Ishikawa (cell line): ENCODE measurements at regions not wholly inside any gene's neighbourhood (a gene's known extent, or its start where the extent isn't known, plus 50 kb on each side); places are given as distances from the start of the nearest gene placed in this dataset.

ENCODE experiments used
- CEBPB ChIP-seq: IDR thresholded peaks from 2 replicates; pipeline ENCODE4 v1.6.1; 2012
- CREB1 ChIP-seq: IDR thresholded peaks from 2 replicates; pipeline ENCODE4 v1.6.1; 2012; ENCODE audit warnings: low read depth
- EGR1 ChIP-seq: IDR thresholded peaks from 2 replicates; pipeline ENCODE4 v1.6.1; 2012
- EP300 ChIP-seq: IDR thresholded peaks from 2 replicates; pipeline ENCODE4 v1.6.1; 2012; ENCODE audit warnings: borderline replicate concordance
- FOXM1 ChIP-seq: IDR thresholded peaks from 2 replicates; pipeline ENCODE4 v1.6.1; 2012; ENCODE audit warnings: low read depth, borderline replicate concordance
- NFIC ChIP-seq: IDR thresholded peaks from 2 replicates; pipeline ENCODE4 v1.6.1; 2012
- RAD21 ChIP-seq: IDR thresholded peaks from 2 replicates; pipeline ENCODE4 v1.6.1; 2012; ENCODE audit warnings: low read depth
- TAF1 ChIP-seq: IDR thresholded peaks from 2 replicates; pipeline ENCODE4 v1.6.1; 2012; ENCODE audit warnings: low read depth, mild to moderate bottlenecking
- TCF12 ChIP-seq: IDR thresholded peaks from 2 replicates; pipeline ENCODE4 v1.6.1; 2012; ENCODE audit warnings: low read depth
- TEAD4 ChIP-seq: IDR thresholded peaks from 2 replicates; pipeline ENCODE4 v1.6.1; 2012
- USF1 ChIP-seq: IDR thresholded peaks from 2 replicates; pipeline ENCODE4 v1.6.1; 2012
- YY1 ChIP-seq: IDR thresholded peaks from 2 replicates; pipeline ENCODE4 v1.6.1; 2012; ENCODE audit warnings: low read depth
- ZBTB7A ChIP-seq: IDR thresholded peaks from 2 replicates; pipeline ENCODE4 v1.6.1; 2012; ENCODE audit warnings: low read depth
- TF ChIP-seq, protein P1 (sequence below): IDR thresholded peaks from 2 replicates; pipeline ENCODE4 v1.6.1; 2012
- TF ChIP-seq, protein P2 (sequence below): IDR thresholded peaks from 2 replicates; pipeline ENCODE4 v1.6.1; 2012; ENCODE audit warnings: low read depth, mild to moderate bottlenecking

- no peak for TF ChIP-seq ZBTB7A
- TF ChIP-seq CREB1: no peak
- TF ChIP-seq EGR1: no peak
- TF ChIP-seq RAD21: no peak
- no peak for TF ChIP-seq EP300
- no peak for TF ChIP-seq TEAD4
- TF ChIP-seq USF1: no peak
- no peak for TF ChIP-seq FOXM1
- TF ChIP-seq TCF12: no peak
- no peak for TF ChIP-seq YY1
- TF ChIP-seq, protein P1, sequence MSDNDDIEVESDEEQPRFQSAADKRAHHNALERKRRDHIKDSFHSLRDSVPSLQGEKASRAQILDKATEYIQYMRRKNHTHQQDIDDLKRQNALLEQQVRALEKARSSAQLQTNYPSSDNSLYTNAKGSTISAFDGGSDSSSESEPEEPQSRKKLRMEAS: no peak
- TF ChIP-seq CEBPB: no peak
- TF ChIP-seq, protein P2, sequence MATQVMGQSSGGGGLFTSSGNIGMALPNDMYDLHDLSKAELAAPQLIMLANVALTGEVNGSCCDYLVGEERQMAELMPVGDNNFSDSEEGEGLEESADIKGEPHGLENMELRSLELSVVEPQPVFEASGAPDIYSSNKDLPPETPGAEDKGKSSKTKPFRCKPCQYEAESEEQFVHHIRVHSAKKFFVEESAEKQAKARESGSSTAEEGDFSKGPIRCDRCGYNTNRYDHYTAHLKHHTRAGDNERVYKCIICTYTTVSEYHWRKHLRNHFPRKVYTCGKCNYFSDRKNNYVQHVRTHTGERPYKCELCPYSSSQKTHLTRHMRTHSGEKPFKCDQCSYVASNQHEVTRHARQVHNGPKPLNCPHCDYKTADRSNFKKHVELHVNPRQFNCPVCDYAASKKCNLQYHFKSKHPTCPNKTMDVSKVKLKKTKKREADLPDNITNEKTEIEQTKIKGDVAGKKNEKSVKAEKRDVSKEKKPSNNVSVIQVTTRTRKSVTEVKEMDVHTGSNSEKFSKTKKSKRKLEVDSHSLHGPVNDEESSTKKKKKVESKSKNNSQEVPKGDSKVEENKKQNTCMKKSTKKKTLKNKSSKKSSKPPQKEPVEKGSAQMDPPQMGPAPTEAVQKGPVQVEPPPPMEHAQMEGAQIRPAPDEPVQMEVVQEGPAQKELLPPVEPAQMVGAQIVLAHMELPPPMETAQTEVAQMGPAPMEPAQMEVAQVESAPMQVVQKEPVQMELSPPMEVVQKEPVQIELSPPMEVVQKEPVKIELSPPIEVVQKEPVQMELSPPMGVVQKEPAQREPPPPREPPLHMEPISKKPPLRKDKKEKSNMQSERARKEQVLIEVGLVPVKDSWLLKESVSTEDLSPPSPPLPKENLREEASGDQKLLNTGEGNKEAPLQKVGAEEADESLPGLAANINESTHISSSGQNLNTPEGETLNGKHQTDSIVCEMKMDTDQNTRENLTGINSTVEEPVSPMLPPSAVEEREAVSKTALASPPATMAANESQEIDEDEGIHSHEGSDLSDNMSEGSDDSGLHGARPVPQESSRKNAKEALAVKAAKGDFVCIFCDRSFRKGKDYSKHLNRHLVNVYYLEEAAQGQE: no peak
- TF ChIP-seq TAF1: no peak
- TF ChIP-seq NFIC: no peak
Observed at GRCh38 chr7:84605301-84605700, 410.7 kb upstream of the SEMA3A start.

- TF ChIP-seq RAD21: no peak
- TF ChIP-seq ZBTB7A: no peak
- no peak for TF ChIP-seq CEBPB
- no peak for TF ChIP-seq EP300
- TF ChIP-seq EGR1: no peak
- TF ChIP-seq YY1: no peak
- TF ChIP-seq NFIC: no peak
- no peak for TF ChIP-seq USF1
- TF ChIP-seq, protein P2: no peak
- TF ChIP-seq TAF1: no peak
- TF ChIP-seq CREB1: no peak
- no peak for TF ChIP-seq FOXM1
- TF ChIP-seq TCF12: no peak
- no peak for TF ChIP-seq TEAD4
- TF ChIP-seq, protein P1: no peak
Observed at GRCh38 chr7:84603545-84603944, 409.0 kb upstream of the SEMA3A start.

GRCh38 chr7:84595026-84595425 is 400.4 kb upstream of the SEMA3A start:
- TF ChIP-seq RAD21: no peak
- TF ChIP-seq, protein P2: no peak
- TF ChIP-seq FOXM1: no peak

- TF ChIP-seq TEAD4 (no peak), FOXM1 (no peak), TAF1 (no peak), NFIC (no peak), EP300 (no peak), EGR1 (no peak)
- TF ChIP-seq, protein P2: no peak
Observed at GRCh38 chr7:84591897-84592296, 397.3 kb upstream of the SEMA3A start.
